Sigmoid colon (tissue), 4 donors: ENCODE measurements at regions not wholly inside any gene's neighbourhood (a gene's known extent, or its start where the extent isn't known, plus 50 kb on each side); places are given as distances from the start of the nearest gene placed in this dataset.

Experiments
- EP300 ChIP-seq, 4 donors: sonication (generic); formaldehyde crosslinking; IDR thresholded peaks; one replicate each; pipeline ENCODE4 v1.6.1; 2017; ENCODE audit warnings: antibody characterized with exemption in 4 of 4
- POLR2A ChIP-seq, 2 donors: fragments of 450-650 bp; IDR thresholded peaks; one replicate each; pipeline ENCODE4 v1.6.1; 2016; ENCODE audit warnings: antibody characterized with exemption in 2 of 2, mild to moderate bottlenecking in 2 of 2, moderate library complexity in 2 of 2
- POLR2AphosphoS5 ChIP-seq, 4 donors: sonication (generic); formaldehyde crosslinking; IDR thresholded peaks; one replicate each; pipeline ENCODE4 v1.6.1; 2017; ENCODE audit warnings: antibody characterized with exemption in 4 of 4
- TF ChIP-seq, protein P1 (sequence below), 4 experiments: fragments of 450-650 bp in 3 of 4; fragments of 200-600 bp in 1 of 4; IDR thresholded peaks; one replicate each; pipeline ENCODE4 v1.5.1; 2016 to 2019; ENCODE audit warnings: antibody characterized with exemption in 4 of 4, mild to moderate bottlenecking in 3 of 4, moderate library complexity in 2 of 4

DNA sequence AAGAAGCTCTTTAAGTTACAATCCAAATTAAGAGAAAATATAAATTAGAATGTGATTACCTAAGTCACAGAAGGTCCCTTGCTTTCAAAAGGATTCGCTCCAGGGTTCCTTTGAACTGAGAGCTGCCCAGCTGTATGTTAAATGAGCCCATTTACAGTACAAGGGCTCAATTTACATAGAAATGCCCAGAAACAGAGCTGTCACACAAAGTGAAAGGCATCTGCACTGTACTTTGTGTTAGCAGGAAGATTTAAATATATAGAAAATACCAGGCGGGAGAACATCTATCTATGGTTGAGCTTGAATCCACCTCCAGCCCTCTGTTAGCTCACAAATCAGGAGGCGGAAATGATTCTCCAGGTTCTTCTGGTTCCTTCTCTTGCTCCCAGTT lies 272.9 kb downstream of the PAX3 start:
- TF ChIP-seq POLR2AphosphoS5 (IDR thresholded peaks at IDR 0.05) = no peak
- TF ChIP-seq, protein P1, sequence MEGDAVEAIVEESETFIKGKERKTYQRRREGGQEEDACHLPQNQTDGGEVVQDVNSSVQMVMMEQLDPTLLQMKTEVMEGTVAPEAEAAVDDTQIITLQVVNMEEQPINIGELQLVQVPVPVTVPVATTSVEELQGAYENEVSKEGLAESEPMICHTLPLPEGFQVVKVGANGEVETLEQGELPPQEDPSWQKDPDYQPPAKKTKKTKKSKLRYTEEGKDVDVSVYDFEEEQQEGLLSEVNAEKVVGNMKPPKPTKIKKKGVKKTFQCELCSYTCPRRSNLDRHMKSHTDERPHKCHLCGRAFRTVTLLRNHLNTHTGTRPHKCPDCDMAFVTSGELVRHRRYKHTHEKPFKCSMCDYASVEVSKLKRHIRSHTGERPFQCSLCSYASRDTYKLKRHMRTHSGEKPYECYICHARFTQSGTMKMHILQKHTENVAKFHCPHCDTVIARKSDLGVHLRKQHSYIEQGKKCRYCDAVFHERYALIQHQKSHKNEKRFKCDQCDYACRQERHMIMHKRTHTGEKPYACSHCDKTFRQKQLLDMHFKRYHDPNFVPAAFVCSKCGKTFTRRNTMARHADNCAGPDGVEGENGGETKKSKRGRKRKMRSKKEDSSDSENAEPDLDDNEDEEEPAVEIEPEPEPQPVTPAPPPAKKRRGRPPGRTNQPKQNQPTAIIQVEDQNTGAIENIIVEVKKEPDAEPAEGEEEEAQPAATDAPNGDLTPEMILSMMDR (IDR thresholded peaks at IDR 0.05) = no peak
- TF ChIP-seq POLR2A (IDR thresholded peaks at IDR 0.05) = no peak
- no peak for TF ChIP-seq EP300 (IDR thresholded peaks at IDR 0.05)
